ENCODE measurements at regions not wholly inside any gene's neighbourhood (a gene's known extent, or its start where the extent isn't known, plus 50 kb on each side); places are given as distances from the start of the nearest gene placed in this dataset.

DNA sequence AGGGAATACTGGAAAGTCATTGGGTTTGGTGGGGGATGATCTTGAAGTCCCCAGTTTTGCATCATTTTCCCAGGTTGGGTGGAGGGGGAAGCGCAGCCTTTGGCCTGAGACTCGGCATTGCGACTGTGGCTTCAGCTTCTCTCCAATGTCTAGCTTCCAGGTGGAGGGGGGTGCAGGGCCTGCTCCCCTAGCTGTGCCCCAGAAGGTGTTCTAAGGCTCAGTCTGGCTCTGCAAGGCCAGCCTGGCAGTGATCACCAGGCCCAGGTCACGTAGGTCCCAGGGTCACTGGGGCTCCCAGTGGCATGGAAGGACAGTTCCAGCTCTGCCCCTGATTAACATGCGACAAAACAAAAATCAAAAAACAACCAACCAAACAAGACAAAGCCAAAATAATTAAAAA lies 56.9 kb upstream of the HAAO start:
- DNase-seq = no peak

DNA sequence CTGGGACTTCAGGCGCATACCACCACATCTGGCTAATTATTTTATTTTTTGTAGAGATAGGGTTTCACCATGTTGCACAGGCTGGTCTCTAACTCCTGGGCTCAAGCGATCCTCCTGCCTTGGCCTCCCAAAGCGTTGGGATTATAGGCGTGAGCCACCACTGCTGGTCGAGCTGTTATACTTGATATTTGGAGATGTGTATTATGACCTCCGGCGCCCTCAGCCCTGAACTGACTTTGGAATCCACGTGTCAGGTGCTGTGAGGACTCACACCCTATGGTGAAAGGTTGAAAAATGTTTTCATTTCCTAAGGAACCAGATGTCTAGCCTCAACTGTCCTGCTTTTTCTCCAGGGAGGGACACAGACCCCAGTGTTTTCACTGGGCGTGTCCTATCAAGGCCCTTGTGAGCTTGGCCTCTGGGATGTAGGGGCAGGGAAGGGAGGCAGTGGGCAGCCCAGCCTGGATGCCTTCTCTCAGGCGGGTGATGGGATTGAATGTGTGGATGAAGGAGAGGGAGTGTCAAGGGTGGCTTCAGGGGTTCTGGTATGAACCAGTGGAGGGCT lies 56.4 kb upstream of the HAAO start:
- no peak for DNase-seq

DNA sequence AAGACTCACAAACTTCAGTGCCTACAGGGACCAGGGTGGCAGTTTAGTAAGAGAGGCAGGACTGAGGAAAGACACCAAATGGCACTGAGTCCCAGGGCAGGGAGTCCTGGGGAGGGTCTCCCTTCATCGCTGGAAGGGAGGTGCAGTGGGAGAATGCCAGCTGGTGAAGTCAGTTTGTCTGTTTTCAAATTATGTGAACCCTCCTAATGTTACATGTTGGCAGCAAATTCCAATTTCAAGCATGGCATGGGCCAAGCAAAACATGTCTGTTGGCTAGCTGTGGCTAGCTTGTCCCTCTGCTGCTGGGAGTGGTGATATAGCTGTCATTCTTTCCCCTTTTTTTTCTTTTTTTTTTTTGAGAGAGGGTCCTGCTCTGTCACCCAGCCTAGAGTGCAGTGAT lies 55.9 kb upstream of the HAAO start:
- no peak for DNase-seq

- no peak for DNase-seq
These were observed 55.3 kb upstream of the HAAO start for GRCh38 chr2:42847596-42848151.

GRCh38 chr2:42846932-42847595 lies 54.7 kb upstream of the HAAO start:
- no peak for DNase-seq

DNA sequence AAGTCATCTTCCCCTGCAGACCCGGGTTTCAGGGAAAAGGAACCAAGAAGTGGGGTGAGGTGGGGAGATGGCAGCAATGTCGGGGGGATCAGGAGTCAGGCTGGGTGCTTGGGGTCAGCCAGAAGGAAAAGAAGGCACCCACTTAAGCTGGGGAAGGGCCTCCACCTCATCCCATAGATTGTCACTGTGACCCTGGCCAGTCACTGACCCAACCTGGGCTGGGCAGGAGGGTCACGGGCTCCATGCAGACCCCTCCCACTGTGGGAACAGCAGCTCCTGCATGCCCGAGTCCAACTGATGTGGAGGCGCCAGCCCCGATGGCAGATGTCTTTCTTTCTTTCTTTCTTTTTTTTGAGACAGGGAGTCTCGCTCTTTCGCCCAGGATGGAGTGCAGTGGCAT lies 53.6 kb upstream of the HAAO start:
- DNase-seq = no peak

- no peak for DNase-seq
These were observed 52.8 kb upstream of the HAAO start for GRCh38 chr2:42844901-42845821.

GRCh38 chr2:42844366-42844765 lies 52.0 kb upstream of the HAAO start:
- DNase-seq = no peak

DNA sequence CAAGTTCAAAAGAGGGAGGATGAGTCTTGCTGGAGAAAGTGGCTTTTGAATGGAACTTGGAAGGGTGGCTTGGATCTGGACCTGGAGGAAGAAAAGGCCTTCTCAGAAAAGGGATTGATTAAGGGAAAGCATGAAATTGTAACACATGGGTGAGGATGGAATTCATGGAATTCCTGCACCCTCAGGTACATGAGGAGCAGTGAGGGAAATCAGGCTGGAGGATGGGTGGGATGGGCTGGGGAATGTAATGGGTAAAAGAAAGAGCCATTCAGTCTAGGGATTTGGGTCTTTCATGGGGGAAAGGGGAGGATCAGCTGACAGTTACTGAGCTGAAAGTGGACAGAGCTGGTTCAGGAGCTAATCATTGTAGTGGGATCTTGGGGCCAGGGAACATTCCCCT lies 51.2 kb upstream of the HAAO start:
- DNase-seq = no peak

DNA sequence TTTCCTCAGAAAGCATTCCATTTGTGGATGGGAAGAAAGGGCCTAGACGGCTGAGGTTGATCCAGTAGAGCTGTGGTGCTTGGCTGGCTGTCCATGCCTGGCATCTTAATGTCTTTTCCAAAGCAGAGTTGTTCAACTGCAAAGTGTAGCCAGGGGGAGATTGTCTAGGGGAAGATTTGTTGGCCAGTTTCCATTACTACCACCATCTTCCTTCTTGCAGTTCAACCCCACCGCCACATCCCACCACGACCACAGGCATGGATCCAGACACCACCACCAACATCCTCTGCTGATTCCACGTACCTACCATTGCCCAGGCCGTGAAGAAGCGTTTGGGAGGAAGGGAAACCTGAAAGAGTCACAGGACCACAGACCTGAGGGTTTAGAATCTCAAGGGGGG lies 50.7 kb upstream of the HAAO start:
- DNase-seq = no peak

DNA sequence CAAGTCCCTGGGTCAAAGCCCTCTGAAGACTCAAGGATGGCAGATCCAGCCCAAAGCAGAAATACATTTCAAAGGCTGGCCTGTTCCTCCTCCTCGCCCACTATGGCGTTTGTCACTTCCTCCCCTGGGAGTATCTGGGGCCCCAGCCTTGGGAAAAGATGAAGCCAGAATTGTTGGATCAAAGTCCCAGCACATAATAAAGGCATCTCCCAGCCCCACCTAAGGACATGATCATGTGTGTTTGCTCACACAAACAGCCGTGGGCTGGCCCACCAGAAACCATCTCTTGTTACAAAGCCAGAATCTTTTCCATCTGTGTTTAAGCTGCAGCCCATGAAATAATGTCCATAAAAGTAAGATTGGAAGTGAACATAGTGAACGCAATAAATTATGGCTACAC lies 50.1 kb upstream of the HAAO start:
- no peak for DNase-seq
